Fibroblast of lung (primary cell): ENCODE measurements at regions not wholly inside any gene's neighbourhood (a gene's known extent, or its start where the extent isn't known, plus 50 kb on each side); places are given as distances from the start of the nearest gene placed in this dataset.

Source experiments
- EZH2 ChIP-seq: IDR thresholded peaks from 2 replicates; pipeline ENCODE4 v1.5.1; 2012; ENCODE audit warnings: low read length, control low read depth, mild to moderate bottlenecking; ENCODE audit errors: missing control alignments
- TF ChIP-seq, protein P1 (sequence below), 2 donors: IDR thresholded peaks in 1 of 2; conservative IDR thresholded peaks in 1 of 2; 1 replicate in 1 of 2; 2 replicates in 1 of 2; pipeline ENCODE4 v1.5.1; 2011 to 2012; ENCODE audit warnings: low read length in 2 of 2, control low read depth in 1 of 2, inconsistent platforms in 1 of 2, low read depth in 1 of 2, mild to moderate bottlenecking in 1 of 2

DNA sequence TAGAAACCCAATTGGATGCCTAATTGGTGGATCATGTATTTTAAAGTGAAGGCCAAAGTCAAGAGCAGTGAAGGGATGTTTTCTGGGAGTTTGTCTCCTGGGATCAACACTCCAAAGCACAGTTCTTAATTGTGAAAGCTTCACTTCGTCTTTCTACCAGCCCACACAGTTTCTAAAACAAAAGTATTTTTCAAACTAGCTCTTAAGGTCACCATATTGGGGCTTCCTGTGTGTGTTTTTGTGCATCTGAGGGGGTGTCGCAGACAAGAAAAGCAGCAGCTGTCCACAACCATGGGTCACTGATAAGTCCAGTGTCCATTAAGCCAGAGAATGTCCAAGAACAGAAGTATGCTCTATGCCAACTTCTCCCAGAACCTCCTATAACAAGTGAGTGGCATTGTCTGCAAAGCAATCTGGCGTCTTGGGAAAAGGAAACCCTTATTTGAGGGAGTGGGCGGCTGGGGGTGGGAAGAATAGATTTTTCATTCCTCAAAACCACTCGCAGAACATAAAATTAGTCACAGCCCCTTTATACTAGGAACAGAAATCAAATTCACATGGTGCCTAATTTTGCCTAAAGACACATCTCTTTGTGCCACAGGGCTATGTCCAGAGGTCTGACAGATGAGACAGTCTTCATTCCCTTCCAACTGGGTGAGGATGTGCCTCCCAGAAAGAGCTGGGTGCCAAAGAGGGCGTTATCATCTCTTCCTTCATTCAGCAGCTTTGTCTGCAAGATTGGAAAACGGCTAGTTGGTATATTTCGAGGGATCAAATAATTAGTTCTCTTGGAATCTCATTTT, 610.4 kb downstream of the BCOR start:
- TF ChIP-seq, protein P1, sequence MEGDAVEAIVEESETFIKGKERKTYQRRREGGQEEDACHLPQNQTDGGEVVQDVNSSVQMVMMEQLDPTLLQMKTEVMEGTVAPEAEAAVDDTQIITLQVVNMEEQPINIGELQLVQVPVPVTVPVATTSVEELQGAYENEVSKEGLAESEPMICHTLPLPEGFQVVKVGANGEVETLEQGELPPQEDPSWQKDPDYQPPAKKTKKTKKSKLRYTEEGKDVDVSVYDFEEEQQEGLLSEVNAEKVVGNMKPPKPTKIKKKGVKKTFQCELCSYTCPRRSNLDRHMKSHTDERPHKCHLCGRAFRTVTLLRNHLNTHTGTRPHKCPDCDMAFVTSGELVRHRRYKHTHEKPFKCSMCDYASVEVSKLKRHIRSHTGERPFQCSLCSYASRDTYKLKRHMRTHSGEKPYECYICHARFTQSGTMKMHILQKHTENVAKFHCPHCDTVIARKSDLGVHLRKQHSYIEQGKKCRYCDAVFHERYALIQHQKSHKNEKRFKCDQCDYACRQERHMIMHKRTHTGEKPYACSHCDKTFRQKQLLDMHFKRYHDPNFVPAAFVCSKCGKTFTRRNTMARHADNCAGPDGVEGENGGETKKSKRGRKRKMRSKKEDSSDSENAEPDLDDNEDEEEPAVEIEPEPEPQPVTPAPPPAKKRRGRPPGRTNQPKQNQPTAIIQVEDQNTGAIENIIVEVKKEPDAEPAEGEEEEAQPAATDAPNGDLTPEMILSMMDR (conservative IDR thresholded peaks at IDR 0.05 in 1 of 2, IDR thresholded peaks at IDR 0.05 in 1 of 2; ENCODE audit: low read depth in 1 of 2, low read length in 2 of 2) = no peak
- TF ChIP-seq EZH2 = no peak
